Keratinocyte (primary cell): ENCODE measurements at regions not wholly inside any gene's neighbourhood (a gene's known extent, or its start where the extent isn't known, plus 50 kb on each side); places are given as distances from the start of the nearest gene placed in this dataset.
"Not testable (repeated sequence)": the region's sequence is repeated elsewhere in the genome, so short reads cannot be mapped to it uniquely, and the experiment has no call there.

Experiments
- DNase-seq: peaks from one replicate; pipeline ENCODE4 v3.0.0-alpha.2; 2011; ENCODE audit warnings: low read depth, missing footprints, low spot score
- FAIRE-seq: peaks from 2 replicates; lab custom pipeline; 2011; peaks lifted over from hg19 to GRCh38; lab: Jason Lieb, UNC
- H2AFZ ChIP-seq: 2 replicates; pipeline ENCODE4 v1.6.0; 2012; ENCODE audit warnings: low read length, control low read depth, inconsistent platforms; ENCODE audit not compliant: control insufficient read depth
- H3K27ac ChIP-seq: 2 replicates; pipeline ENCODE4 v1.5.1; 2011; ENCODE audit warnings: low read length; ENCODE audit not compliant: control insufficient read depth, insufficient read depth
- H3K27me3 ChIP-seq: 3 replicates; pipeline ENCODE4 v1.6.0; 2011; ENCODE audit warnings: low read length; ENCODE audit not compliant: control insufficient read depth, insufficient read depth; ENCODE audit errors: extremely low read depth
- H3K36me3 ChIP-seq, 2 experiments: 2 replicates in 1 of 2; 3 replicates in 1 of 2; pipeline ENCODE4 v1.5.1; 2011; ENCODE audit warnings: low read length in 2 of 2, mild to moderate bottlenecking in 1 of 2; ENCODE audit not compliant: control insufficient read depth in 2 of 2, insufficient read depth in 2 of 2; ENCODE audit errors: extremely low read depth in 1 of 2
- H3K4me1 ChIP-seq: 3 replicates; pipeline ENCODE4 v1.5.1; 2011; ENCODE audit warnings: low read length; ENCODE audit not compliant: control insufficient read depth, insufficient read depth; ENCODE audit errors: extremely low read depth
- H3K4me2 ChIP-seq: 3 replicates; pipeline ENCODE4 v1.6.0; 2011; ENCODE audit warnings: low read depth, low read length; ENCODE audit not compliant: control insufficient read depth, insufficient read depth; ENCODE audit errors: extremely low read depth
- H3K4me3 ChIP-seq, 3 experiments: fragments of 200-600 bp in 1 of 3; sonication (generic) in 1 of 3; 2 replicates in 2 of 3; 3 replicates in 1 of 3; pipeline ENCODE4 v1.5.1; 2011 to 2016; ENCODE audit warnings: low read length in 3 of 3, mild to moderate bottlenecking in 3 of 3, control low read depth in 2 of 3, inconsistent platforms in 1 of 3, low read depth in 1 of 3, mixed read lengths in 1 of 3, mixed run types in 1 of 3, moderate library complexity in 1 of 3; ENCODE audit not compliant: control insufficient read depth in 2 of 3, insufficient read depth in 2 of 3; ENCODE audit errors: extremely low read depth in 1 of 3
- H3K79me2 ChIP-seq: 2 replicates; pipeline ENCODE4 v1.6.0; 2012; ENCODE audit warnings: low read length; ENCODE audit not compliant: control insufficient read depth, insufficient read depth
- H3K9ac ChIP-seq: 3 replicates; pipeline ENCODE4 v1.6.0; 2011; ENCODE audit warnings: low read length; ENCODE audit not compliant: control insufficient read depth, insufficient read depth; ENCODE audit errors: extremely low read depth
- H3K9me1 ChIP-seq: 3 replicates; pipeline ENCODE4 v1.6.0; 2011; ENCODE audit warnings: low read length; ENCODE audit not compliant: control insufficient read depth, insufficient read depth; ENCODE audit errors: extremely low read depth
- H3K9me3 ChIP-seq: 2 replicates; pipeline ENCODE4 v1.5.1; 2012; ENCODE audit warnings: low read depth, low read length; ENCODE audit not compliant: control insufficient read depth
- H4K20me1 ChIP-seq: 3 replicates; pipeline ENCODE4 v1.6.0; 2011; ENCODE audit warnings: low read length; ENCODE audit not compliant: control insufficient read depth, insufficient read depth; ENCODE audit errors: extremely low read depth
- dilution Hi-C: fragments of 300-500 bp; cut with MboI; formaldehyde crosslinking; loops from one replicate; pipeline ENCODE4 v1.7.0; 2020; ENCODE audit warnings: low sequenced_read_pairs; ENCODE audit not compliant: extremely low pct_ligation_motif_present

- dilution Hi-C loops, H3K9me1 ChIP-seq: not testable (repeated sequence)
Measured at GRCh38 chr12:9308163-9308562, 100.0 kb upstream of the PZP start.

DNA sequence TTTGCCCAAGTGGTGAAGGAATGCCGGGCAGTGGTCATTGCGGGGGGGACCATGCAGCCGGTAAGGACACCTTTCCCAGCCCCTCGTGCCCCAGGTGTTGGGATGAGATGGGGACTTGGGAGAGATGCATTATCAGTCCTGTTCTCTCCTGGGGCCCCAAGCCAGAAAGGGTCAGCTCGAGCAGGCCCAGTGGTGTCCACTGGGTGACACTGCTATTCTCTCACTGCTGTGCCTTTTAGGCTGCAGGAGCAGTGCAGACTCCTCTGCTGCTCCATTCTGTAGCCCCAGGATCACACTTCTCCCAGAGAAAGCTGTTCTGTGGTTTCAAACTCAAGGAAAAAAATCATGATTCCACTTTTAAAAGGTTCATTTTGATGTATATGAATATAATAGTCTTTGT is 99.1 kb upstream of the PZP start:
- H3K4me1 ChIP-seq, H3K9me3 ChIP-seq, H2AFZ ChIP-seq, H4K20me1 ChIP-seq, H3K4me2 ChIP-seq, H3K27ac ChIP-seq, DNase-seq, H3K36me3 ChIP-seq, dilution Hi-C loops, H3K4me3 ChIP-seq, H3K27me3 ChIP-seq, H3K79me2 ChIP-seq, FAIRE-seq, H3K9ac ChIP-seq, H3K9me1 ChIP-seq: not testable (repeated sequence)

More at GRCh38 chr12:9308163-9308562, 100.0 kb upstream of the PZP start:
- not testable (repeated sequence) for H3K27me3 ChIP-seq, H3K36me3 ChIP-seq, H3K4me3 ChIP-seq, H3K9me3 ChIP-seq, DNase-seq, H3K27ac ChIP-seq, H3K4me1 ChIP-seq, H2AFZ ChIP-seq, H3K79me2 ChIP-seq, H3K9ac ChIP-seq, H4K20me1 ChIP-seq, FAIRE-seq, H3K4me2 ChIP-seq

GRCh38 chr12:9306004-9306403 is 97.8 kb upstream of the PZP start:
- H3K4me1 ChIP-seq, H2AFZ ChIP-seq, H3K9me1 ChIP-seq, H3K27me3 ChIP-seq, H3K36me3 ChIP-seq, FAIRE-seq, H4K20me1 ChIP-seq, H3K4me3 ChIP-seq, H3K79me2 ChIP-seq, H3K9ac ChIP-seq, DNase-seq, H3K9me3 ChIP-seq, dilution Hi-C loops, H3K4me2 ChIP-seq, H3K27ac ChIP-seq: not testable (repeated sequence)

GRCh38 chr12:9304540-9304939 is 96.3 kb upstream of the PZP start:
- H3K79me2 ChIP-seq, H3K9me1 ChIP-seq, H3K9me3 ChIP-seq, H3K27ac ChIP-seq, H4K20me1 ChIP-seq, DNase-seq, H3K27me3 ChIP-seq, H3K4me2 ChIP-seq, H2AFZ ChIP-seq, H3K4me1 ChIP-seq, FAIRE-seq, H3K36me3 ChIP-seq, H3K9ac ChIP-seq, H3K4me3 ChIP-seq, dilution Hi-C loops: not testable (repeated sequence)

- dilution Hi-C loops, H3K9me3 ChIP-seq, FAIRE-seq, H2AFZ ChIP-seq, H3K36me3 ChIP-seq, H3K9me1 ChIP-seq, H3K4me1 ChIP-seq, H3K79me2 ChIP-seq, H3K4me2 ChIP-seq, H3K9ac ChIP-seq, H3K4me3 ChIP-seq, H4K20me1 ChIP-seq, DNase-seq, H3K27ac ChIP-seq, H3K27me3 ChIP-seq: not testable (repeated sequence)
Measured at GRCh38 chr12:9295872-9296271, 87.7 kb upstream of the PZP start.
